ENCODE measurements at regions not wholly inside any gene's neighbourhood (a gene's known extent, or its start where the extent isn't known, plus 50 kb on each side); places are given as distances from the start of the nearest gene placed in this dataset.

DNA sequence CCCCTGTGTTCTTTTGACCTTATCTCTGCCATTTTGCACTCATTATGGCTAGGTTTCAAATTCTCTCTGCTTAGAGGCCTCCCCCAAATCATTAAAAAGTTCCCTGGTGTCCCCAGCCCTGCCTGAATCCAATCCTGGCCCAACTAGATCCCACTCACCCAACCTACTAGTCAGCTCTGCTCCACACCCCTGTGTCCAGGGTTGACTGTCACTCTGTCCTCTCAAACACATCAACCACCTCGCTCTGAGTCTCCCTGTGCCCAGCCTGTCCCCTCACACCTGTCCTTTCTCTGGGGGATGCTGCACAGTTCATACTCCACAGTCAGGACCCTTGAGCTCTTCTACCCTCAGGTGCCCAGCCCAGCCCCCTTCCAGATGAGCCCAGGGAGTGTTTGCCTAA, 154.2 kb upstream of the SV2C start:
- Histone ChIP-seq H3K36me3 (ENCODE audit: control insufficient read depth, insufficient read depth, low read length) (no peaks in the 10 kb centered on the region), H3K4me3 (replicated peaks; ENCODE audit: low read depth, low read length) (no peak overlapping the region), H3K27me3 (replicated peaks; ENCODE audit: control insufficient read depth, insufficient read depth, low read length) (no peaks in the 10 kb centered on the region)
- DNase-seq (ENCODE audit: extremely low read depth, insufficient read length), result no peak
- TF ChIP-seq, protein P1, sequence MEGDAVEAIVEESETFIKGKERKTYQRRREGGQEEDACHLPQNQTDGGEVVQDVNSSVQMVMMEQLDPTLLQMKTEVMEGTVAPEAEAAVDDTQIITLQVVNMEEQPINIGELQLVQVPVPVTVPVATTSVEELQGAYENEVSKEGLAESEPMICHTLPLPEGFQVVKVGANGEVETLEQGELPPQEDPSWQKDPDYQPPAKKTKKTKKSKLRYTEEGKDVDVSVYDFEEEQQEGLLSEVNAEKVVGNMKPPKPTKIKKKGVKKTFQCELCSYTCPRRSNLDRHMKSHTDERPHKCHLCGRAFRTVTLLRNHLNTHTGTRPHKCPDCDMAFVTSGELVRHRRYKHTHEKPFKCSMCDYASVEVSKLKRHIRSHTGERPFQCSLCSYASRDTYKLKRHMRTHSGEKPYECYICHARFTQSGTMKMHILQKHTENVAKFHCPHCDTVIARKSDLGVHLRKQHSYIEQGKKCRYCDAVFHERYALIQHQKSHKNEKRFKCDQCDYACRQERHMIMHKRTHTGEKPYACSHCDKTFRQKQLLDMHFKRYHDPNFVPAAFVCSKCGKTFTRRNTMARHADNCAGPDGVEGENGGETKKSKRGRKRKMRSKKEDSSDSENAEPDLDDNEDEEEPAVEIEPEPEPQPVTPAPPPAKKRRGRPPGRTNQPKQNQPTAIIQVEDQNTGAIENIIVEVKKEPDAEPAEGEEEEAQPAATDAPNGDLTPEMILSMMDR (IDR thresholded peaks at IDR 0.05; ENCODE audit: insufficient read depth, low read length, poor library complexity, severe bottlenecking), result no peak

DNA sequence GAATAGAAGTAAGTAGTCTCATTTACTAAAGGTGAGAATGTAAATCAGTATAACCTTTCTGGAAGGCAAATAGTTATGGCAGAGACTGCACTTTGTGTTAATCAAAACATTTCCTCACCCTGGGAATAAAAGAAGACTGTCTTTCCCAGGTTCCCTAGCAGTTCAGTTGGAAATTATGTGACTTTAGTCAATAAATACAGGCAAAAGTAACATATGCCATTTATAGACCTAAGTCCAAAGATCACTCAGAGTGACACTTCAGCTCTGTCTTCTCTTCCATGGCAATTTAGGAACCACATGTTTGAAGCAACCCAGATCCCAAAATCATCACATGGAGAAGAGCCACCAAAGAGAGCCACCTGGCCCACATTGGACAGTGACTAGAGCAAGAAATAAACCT, 160.7 kb upstream of the SV2C start:
- Histone ChIP-seq H3K4me3 (replicated peaks; ENCODE audit: low read depth, low read length) (no peak overlapping the region), H3K36me3 (ENCODE audit: control insufficient read depth, insufficient read depth, low read length) (no peaks in the 10 kb centered on the region), H3K27me3 (replicated peaks; ENCODE audit: control insufficient read depth, insufficient read depth, low read length) (no peaks in the 10 kb centered on the region)
- TF ChIP-seq, protein P1 (IDR thresholded peaks at IDR 0.05; ENCODE audit: insufficient read depth, low read length, poor library complexity, severe bottlenecking), result no peak
- no peak for DNase-seq (ENCODE audit: extremely low read depth, insufficient read length)

DNA sequence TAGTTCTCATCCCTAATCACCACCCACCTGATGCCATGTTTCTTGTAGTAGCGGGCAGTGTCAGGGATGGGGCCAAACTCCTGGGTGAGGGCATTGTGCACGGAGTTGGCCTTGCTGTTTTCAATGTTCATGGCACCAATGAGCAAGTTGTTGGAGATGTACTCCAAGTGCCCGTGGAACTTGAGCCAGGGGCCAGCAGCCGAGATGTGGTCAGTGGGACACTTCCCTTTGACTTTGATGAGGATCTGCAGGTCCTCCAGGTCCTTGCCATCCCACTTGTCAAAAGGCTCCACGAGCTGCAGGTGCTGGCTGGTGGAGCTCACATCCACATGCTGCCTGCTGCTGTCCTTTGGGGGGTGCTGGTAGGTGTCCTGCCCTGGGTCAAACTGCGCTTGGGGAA, 162.2 kb upstream of the SV2C start:
- DNase-seq (ENCODE audit: extremely low read depth, insufficient read length), result no peak
- H3K27me3 ChIP-seq (replicated peaks; ENCODE audit: control insufficient read depth, insufficient read depth, low read length), result no peaks in the 10 kb centered on the region
- H3K36me3 ChIP-seq (ENCODE audit: control insufficient read depth, insufficient read depth, low read length), result no peaks in the 10 kb centered on the region
- TF ChIP-seq, protein P1 (IDR thresholded peaks at IDR 0.05; ENCODE audit: insufficient read depth, low read length, poor library complexity, severe bottlenecking), result no peak
- no peak overlapping the region for H3K4me3 ChIP-seq (replicated peaks; ENCODE audit: low read depth, low read length)

DNA sequence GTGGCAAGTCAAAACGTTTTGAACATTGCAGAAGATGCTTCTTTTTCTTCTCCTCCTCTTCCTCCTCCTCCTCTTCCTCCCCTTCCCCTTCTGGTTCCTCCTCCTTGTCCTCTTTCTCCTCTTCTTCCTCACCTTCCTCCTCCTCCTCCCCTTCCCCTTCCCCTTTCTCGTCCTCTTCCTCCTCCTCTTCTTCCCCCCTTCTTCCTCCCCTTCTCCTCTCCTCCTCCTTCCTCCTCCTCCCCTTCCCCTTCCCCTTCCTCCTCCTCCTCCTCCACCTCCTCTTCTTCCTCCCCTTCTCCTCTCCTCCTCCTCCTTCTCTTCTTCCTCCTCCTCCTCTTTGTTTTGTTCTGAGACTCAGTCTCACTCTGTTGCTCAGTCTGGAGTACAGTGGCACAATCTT, 167.0 kb upstream of the SV2C start:
- TF ChIP-seq, protein P1 (IDR thresholded peaks at IDR 0.05; ENCODE audit: insufficient read depth, low read length, poor library complexity, severe bottlenecking), result no peak
- no peak for DNase-seq (ENCODE audit: extremely low read depth, insufficient read length)
- no peaks in the 10 kb centered on the region for H3K36me3 ChIP-seq (ENCODE audit: control insufficient read depth, insufficient read depth, low read length)
- H3K4me3 ChIP-seq (replicated peaks; ENCODE audit: low read depth, low read length), result no peak overlapping the region
- H3K27me3 ChIP-seq (replicated peaks; ENCODE audit: control insufficient read depth, insufficient read depth, low read length), result no peaks in the 10 kb centered on the region

DNA sequence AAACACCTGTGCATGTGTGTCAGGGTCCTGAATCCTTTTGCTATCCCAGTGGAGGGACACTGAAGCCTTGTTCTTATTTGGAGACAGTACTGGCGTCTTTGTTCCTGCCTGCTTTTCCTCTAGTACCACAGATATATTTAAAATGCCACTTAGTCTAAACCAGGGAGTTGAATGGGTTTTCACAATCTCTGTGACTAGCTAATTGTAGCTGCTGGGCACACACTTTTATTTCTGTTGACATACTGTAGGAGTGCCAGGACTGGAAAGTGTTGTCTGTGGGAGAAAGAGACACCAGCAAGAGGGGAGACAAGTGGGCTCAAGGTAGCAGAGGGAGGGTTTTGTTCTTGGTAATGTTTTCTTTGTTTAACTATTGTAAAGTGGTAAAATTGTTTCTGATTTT, 174.0 kb upstream of the SV2C start:
- TF ChIP-seq, protein P1 (IDR thresholded peaks at IDR 0.05; ENCODE audit: insufficient read depth, low read length, poor library complexity, severe bottlenecking), result no peak
- H3K27me3 ChIP-seq (replicated peaks; ENCODE audit: control insufficient read depth, insufficient read depth, low read length), result no peaks in the 10 kb centered on the region
- H3K4me3 ChIP-seq (replicated peaks; ENCODE audit: low read depth, low read length), result no peak overlapping the region
- H3K36me3 ChIP-seq (ENCODE audit: control insufficient read depth, insufficient read depth, low read length), result no peaks in the 10 kb centered on the region
- DNase-seq (ENCODE audit: extremely low read depth, insufficient read length), result no peak

DNA sequence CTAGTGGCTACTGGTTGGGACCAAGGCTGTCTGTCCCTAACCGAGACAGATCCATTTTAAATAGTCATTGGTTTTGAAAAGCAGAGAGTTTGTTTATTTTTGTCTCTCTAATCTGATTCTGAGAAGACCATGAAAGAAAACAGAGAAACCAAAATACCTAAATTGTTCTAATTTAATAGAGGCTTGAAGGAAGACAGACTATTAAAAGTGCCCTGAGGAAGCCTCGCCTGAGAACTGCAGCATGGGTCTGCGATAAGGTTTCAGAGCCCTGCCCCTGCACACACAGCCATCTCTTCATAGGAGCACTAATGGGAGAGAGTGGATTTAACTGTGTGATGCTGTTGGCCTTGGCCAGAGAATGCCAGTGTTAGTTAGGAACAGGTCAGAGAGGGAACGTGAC, 175.5 kb upstream of the SV2C start:
- Histone ChIP-seq H3K36me3 (ENCODE audit: control insufficient read depth, insufficient read depth, low read length) (no peaks in the 10 kb centered on the region), H3K27me3 (replicated peaks; ENCODE audit: control insufficient read depth, insufficient read depth, low read length) (no peaks in the 10 kb centered on the region), H3K4me3 (replicated peaks; ENCODE audit: low read depth, low read length) (no peak overlapping the region)
- DNase-seq (ENCODE audit: extremely low read depth, insufficient read length), result no peak
- TF ChIP-seq, protein P1 (IDR thresholded peaks at IDR 0.05; ENCODE audit: insufficient read depth, low read length, poor library complexity, severe bottlenecking), result no peak

Data from GM06990 (cell line).